ENCODE measurements at regions not wholly inside any gene's neighbourhood (a gene's known extent, or its start where the extent isn't known, plus 50 kb on each side); places are given as distances from the start of the nearest gene placed in this dataset.

DNA sequence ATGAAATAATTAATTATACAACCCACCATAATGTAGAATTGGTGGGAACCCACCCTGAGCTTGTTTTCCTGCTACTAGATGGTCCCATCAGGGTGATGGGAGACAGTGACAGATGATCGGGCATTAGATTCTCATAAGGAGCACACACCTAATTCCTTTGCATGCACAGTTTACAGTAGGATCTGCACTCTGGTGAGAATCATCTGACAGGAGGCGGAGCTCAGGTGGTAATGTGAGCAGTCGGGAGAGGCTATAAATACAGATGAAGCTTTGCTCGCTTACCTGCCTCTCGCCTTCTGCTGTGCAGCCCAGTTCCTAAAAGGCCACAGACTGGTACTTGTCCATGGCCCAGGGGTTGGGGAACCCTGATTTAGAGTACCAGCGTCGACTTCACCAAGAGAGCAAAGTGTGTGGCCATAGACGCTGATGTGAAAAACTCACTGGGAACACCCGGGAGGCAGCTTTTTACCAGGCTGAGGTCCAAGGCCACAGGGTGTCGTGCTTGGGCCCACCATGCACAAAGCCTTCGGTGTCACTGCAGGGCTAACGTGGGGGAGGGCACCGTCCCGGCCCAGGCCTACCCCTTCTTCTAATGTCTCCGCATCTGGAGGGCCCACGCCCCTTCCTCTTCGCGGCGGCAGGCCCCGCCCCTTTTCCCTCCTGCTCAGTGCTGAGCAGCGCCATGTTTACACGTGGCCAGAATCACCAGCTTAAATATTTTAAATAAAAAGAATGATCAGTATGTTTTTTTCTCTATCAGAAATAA, 296.8 kb upstream of the HDAC4 start:
- FAIRE-seq: no peak

DNA sequence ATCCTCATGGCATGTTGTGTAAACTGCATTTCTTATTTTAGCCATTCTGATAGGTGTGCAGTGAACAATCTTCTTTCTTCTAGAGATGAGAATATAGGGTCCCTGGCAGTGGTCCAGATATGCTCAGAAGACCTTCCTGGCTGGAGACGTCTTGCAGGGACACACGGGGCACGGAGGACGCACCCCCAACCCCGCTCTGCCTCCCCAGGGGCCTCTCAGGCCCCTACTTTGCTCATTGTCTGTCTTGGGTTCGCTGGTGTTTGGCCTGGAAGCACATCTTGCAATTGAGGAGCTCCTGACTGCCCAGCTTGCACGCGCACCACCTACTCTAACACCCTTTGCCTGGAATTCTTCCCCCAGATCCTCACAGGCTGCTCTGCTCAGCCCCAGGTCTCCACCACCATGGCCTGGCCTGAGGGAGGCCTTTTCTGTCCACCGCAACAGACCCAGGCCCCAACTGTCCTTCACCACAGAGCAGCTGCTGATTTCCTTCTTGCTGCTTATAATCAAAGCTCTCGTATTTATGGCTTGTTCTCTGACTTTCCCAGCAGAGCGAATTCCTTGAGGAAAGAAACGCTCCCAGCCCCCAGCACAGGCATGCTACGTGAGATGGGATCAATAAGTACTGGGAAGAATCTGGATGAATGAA, 295.9 kb upstream of the HDAC4 start:
- Histone ChIP-seq H3K36me3 (ENCODE audit: control insufficient read depth in 3 of 3, insufficient read depth in 2 of 3, low read depth in 1 of 3, low read length in 3 of 3) (no peaks in the 10 kb centered on the region), H3K27ac (ENCODE audit: low read depth in 1 of 3, low read length in 2 of 3) (no peak overlapping the region), H3K4me3 (ENCODE audit: low read depth in 1 of 3, low read length in 3 of 3) (no peak overlapping the region), H3K4me1 (ENCODE audit: control insufficient read depth in 3 of 3, insufficient read depth in 2 of 3, low read depth in 1 of 3, low read length in 2 of 3) (no peaks in the 10 kb centered on the region), H3K9me3 (ENCODE audit: control insufficient read depth in 2 of 2, insufficient read depth in 1 of 2, low read depth in 1 of 2, low read length in 1 of 2) (no peaks in the 10 kb centered on the region), H3K27me3 (ENCODE audit: control insufficient read depth in 3 of 3, insufficient read depth in 3 of 3, low read length in 3 of 3) (no peaks in the 10 kb centered on the region)
- FAIRE-seq: no peak
- no peak for DNase-seq
- WGBS, 3 donors: 72 to 82% (median 77%) methylated on average over 13 of the region's 13 CpGs

More for the DNA sequence above, 296.8 kb upstream of the HDAC4 start:
- no peaks in the 10 kb centered on the region for H3K9me3 ChIP-seq (ENCODE audit: control insufficient read depth in 2 of 2, insufficient read depth in 1 of 2, low read depth in 1 of 2, low read length in 1 of 2)
- H3K4me1 ChIP-seq (ENCODE audit: control insufficient read depth in 3 of 3, insufficient read depth in 2 of 3, low read depth in 1 of 3, low read length in 2 of 3): no peaks in the 10 kb centered on the region
- no peaks in the 10 kb centered on the region for H3K27me3 ChIP-seq (ENCODE audit: control insufficient read depth in 3 of 3, insufficient read depth in 3 of 3, low read length in 3 of 3)
- 68 to 83% (median 75%) methylated on average over 18 to 22 of the region's 22 CpGs for WGBS, 3 donors
- H3K27ac ChIP-seq (ENCODE audit: low read depth in 1 of 3, low read length in 2 of 3): no peak overlapping the region
- no peaks in the 10 kb centered on the region for H3K36me3 ChIP-seq (ENCODE audit: control insufficient read depth in 3 of 3, insufficient read depth in 2 of 3, low read depth in 1 of 3, low read length in 3 of 3)
- DNase-seq: no peak
- H3K4me3 ChIP-seq (ENCODE audit: low read depth in 1 of 3, low read length in 3 of 3): no peak overlapping the region

- DNase-seq (no peak), FAIRE-seq (no peak)
- 79 to 88% (median 83%) methylated on average over 14 of the region's 14 CpGs for WGBS, 3 donors
- Histone ChIP-seq H3K4me1 (ENCODE audit: control insufficient read depth in 3 of 3, insufficient read depth in 2 of 3, low read depth in 1 of 3, low read length in 2 of 3) (no peaks in the 10 kb centered on the region), H3K27me3 (ENCODE audit: control insufficient read depth in 3 of 3, insufficient read depth in 3 of 3, low read length in 3 of 3) (no peaks in the 10 kb centered on the region), H3K27ac (ENCODE audit: low read depth in 1 of 3, low read length in 2 of 3) (no peak overlapping the region), H3K4me3 (ENCODE audit: low read depth in 1 of 3, low read length in 3 of 3) (no peak overlapping the region), H3K9me3 (ENCODE audit: control insufficient read depth in 2 of 2, insufficient read depth in 1 of 2, low read depth in 1 of 2, low read length in 1 of 2) (no peaks in the 10 kb centered on the region), H3K36me3 (ENCODE audit: control insufficient read depth in 3 of 3, insufficient read depth in 2 of 3, low read depth in 1 of 3, low read length in 3 of 3) (no peaks in the 10 kb centered on the region)
Measured at GRCh38 chr2:239695728-239696240, 295.0 kb upstream of the HDAC4 start.

- WGBS, 3 donors: 73 to 89% (median 81%) methylated on average over 6 of the region's 6 CpGs
- no peaks in the 10 kb centered on the region for H3K9me3 ChIP-seq (ENCODE audit: control insufficient read depth in 2 of 2, insufficient read depth in 1 of 2, low read depth in 1 of 2, low read length in 1 of 2)
- H3K27me3 ChIP-seq (ENCODE audit: control insufficient read depth in 3 of 3, insufficient read depth in 3 of 3, low read length in 3 of 3): no peaks in the 10 kb centered on the region
- H3K36me3 ChIP-seq (ENCODE audit: control insufficient read depth in 3 of 3, insufficient read depth in 2 of 3, low read depth in 1 of 3, low read length in 3 of 3): no peaks in the 10 kb centered on the region
- H3K4me1 ChIP-seq (ENCODE audit: control insufficient read depth in 3 of 3, insufficient read depth in 2 of 3, low read depth in 1 of 3, low read length in 2 of 3): no peaks in the 10 kb centered on the region
- FAIRE-seq: no peak
- H3K4me3 ChIP-seq (ENCODE audit: low read depth in 1 of 3, low read length in 3 of 3): no peak overlapping the region
- DNase-seq: no peak
- H3K27ac ChIP-seq (ENCODE audit: low read depth in 1 of 3, low read length in 2 of 3): no peak overlapping the region
Measured at GRCh38 chr2:239695106-239695727, 294.4 kb upstream of the HDAC4 start.

GRCh38 chr2:239694487-239694886, 293.7 kb upstream of the HDAC4 start:
- no peaks in the 10 kb centered on the region for H3K36me3 ChIP-seq (ENCODE audit: control insufficient read depth in 3 of 3, insufficient read depth in 2 of 3, low read depth in 1 of 3, low read length in 3 of 3)
- no peaks in the 10 kb centered on the region for H3K4me1 ChIP-seq (ENCODE audit: control insufficient read depth in 3 of 3, insufficient read depth in 2 of 3, low read depth in 1 of 3, low read length in 2 of 3)
- WGBS, 3 donors: 49 to 67% (median 59%) methylated on average over 4 of the region's 4 CpGs
- H3K27ac ChIP-seq (ENCODE audit: low read depth in 1 of 3, low read length in 2 of 3): no peak overlapping the region
- no peaks in the 10 kb centered on the region for H3K9me3 ChIP-seq (ENCODE audit: control insufficient read depth in 2 of 2, insufficient read depth in 1 of 2, low read depth in 1 of 2, low read length in 1 of 2)
- H3K27me3 ChIP-seq (ENCODE audit: control insufficient read depth in 3 of 3, insufficient read depth in 3 of 3, low read length in 3 of 3): no peaks in the 10 kb centered on the region
- H3K4me3 ChIP-seq (ENCODE audit: low read depth in 1 of 3, low read length in 3 of 3): no peak overlapping the region
- DNase-seq: no peak
- FAIRE-seq: no peak

- DNase-seq: no peak
- H3K4me1 ChIP-seq (ENCODE audit: control insufficient read depth in 3 of 3, insufficient read depth in 2 of 3, low read depth in 1 of 3, low read length in 2 of 3): no peaks in the 10 kb centered on the region
- no peak overlapping the region for H3K4me3 ChIP-seq (ENCODE audit: low read depth in 1 of 3, low read length in 3 of 3)
- 72 to 82% (median 73%) methylated on average over 9 of the region's 9 CpGs for WGBS, 3 donors
- H3K9me3 ChIP-seq (ENCODE audit: control insufficient read depth in 2 of 2, insufficient read depth in 1 of 2, low read depth in 1 of 2, low read length in 1 of 2): no peaks in the 10 kb centered on the region
- H3K27me3 ChIP-seq (ENCODE audit: control insufficient read depth in 3 of 3, insufficient read depth in 3 of 3, low read length in 3 of 3): no peaks in the 10 kb centered on the region
- no peak overlapping the region for H3K27ac ChIP-seq (ENCODE audit: low read depth in 1 of 3, low read length in 2 of 3)
- no peak for FAIRE-seq
- H3K36me3 ChIP-seq (ENCODE audit: control insufficient read depth in 3 of 3, insufficient read depth in 2 of 3, low read depth in 1 of 3, low read length in 3 of 3): no peaks in the 10 kb centered on the region
Measured at GRCh38 chr2:239693761-239694415, 293.1 kb upstream of the HDAC4 start.

DNA sequence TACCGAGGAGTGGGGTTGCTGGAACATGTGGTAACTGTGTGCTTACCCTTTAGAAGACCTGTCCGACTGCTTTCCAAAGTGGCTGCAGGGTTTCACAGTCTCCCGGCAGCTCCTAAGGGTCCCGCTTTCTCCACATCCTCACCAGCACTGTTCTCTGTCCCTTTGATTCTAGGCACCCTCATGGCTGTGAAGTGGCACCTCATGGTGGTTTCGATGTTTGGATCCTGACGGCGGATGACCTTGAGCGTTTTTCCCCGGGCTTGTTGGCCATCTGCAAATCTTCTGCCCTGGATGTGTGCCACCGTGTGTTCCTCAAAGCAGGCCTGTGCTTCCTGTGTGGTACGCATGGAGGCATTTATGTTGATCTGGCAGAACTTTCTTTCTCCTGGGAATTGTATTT, 292.5 kb upstream of the HDAC4 start:
- no peaks in the 10 kb centered on the region for H3K4me1 ChIP-seq (ENCODE audit: control insufficient read depth in 3 of 3, insufficient read depth in 2 of 3, low read depth in 1 of 3, low read length in 2 of 3)
- H3K9me3 ChIP-seq (ENCODE audit: control insufficient read depth in 2 of 2, insufficient read depth in 1 of 2, low read depth in 1 of 2, low read length in 1 of 2): no peaks in the 10 kb centered on the region
- H3K36me3 ChIP-seq (ENCODE audit: control insufficient read depth in 3 of 3, insufficient read depth in 2 of 3, low read depth in 1 of 3, low read length in 3 of 3): no peaks in the 10 kb centered on the region
- no peak overlapping the region for H3K27ac ChIP-seq (ENCODE audit: low read depth in 1 of 3, low read length in 2 of 3)
- FAIRE-seq: no peak
- DNase-seq: no peak
- no peaks in the 10 kb centered on the region for H3K27me3 ChIP-seq (ENCODE audit: control insufficient read depth in 3 of 3, insufficient read depth in 3 of 3, low read length in 3 of 3)
- H3K4me3 ChIP-seq (ENCODE audit: low read depth in 1 of 3, low read length in 3 of 3): no peak overlapping the region
- WGBS, 3 donors: 82 to 87% (median 82%) methylated on average over 11 of the region's 11 CpGs

DNA sequence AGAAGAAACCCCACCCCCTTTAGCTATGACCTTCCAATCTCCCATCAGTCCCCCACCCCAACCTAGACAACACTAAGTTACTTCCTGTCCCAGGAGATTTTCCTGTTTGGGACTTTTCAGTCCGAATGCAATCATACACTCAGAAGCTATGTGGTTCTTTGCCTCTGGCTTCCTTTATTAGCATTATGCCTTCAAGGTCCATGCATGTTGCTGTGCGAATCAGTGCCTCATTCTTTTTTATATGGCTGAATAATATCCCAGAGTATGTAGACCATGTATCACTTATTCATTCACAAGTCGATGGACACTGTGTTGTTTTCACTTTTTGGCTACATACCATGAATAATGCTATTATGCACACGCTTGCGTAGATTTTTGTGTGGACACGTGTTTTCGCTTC, 292.1 kb upstream of the HDAC4 start:
- 82 to 88% (median 86%) methylated on average over 7 of the region's 7 CpGs for WGBS, 3 donors

More for the DNA sequence above, 292.1 kb upstream of the HDAC4 start:
- H3K36me3 ChIP-seq (ENCODE audit: control insufficient read depth in 3 of 3, insufficient read depth in 2 of 3, low read depth in 1 of 3, low read length in 3 of 3): no peaks in the 10 kb centered on the region
- H3K27me3 ChIP-seq (ENCODE audit: control insufficient read depth in 3 of 3, insufficient read depth in 3 of 3, low read length in 3 of 3): no peaks in the 10 kb centered on the region
- no peaks in the 10 kb centered on the region for H3K9me3 ChIP-seq (ENCODE audit: control insufficient read depth in 2 of 2, insufficient read depth in 1 of 2, low read depth in 1 of 2, low read length in 1 of 2)
- H3K4me3 ChIP-seq (ENCODE audit: low read depth in 1 of 3, low read length in 3 of 3): no peak overlapping the region
- H3K27ac ChIP-seq (ENCODE audit: low read depth in 1 of 3, low read length in 2 of 3): no peak overlapping the region
- DNase-seq (no peak), FAIRE-seq (no peak)
- no peaks in the 10 kb centered on the region for H3K4me1 ChIP-seq (ENCODE audit: control insufficient read depth in 3 of 3, insufficient read depth in 2 of 3, low read depth in 1 of 3, low read length in 2 of 3)

Measured in small intestine (tissue), 7 donors.